ENCODE measurements at regions not wholly inside any gene's neighbourhood (a gene's known extent, or its start where the extent isn't known, plus 50 kb on each side); places are given as distances from the start of the nearest gene placed in this dataset.

DNA sequence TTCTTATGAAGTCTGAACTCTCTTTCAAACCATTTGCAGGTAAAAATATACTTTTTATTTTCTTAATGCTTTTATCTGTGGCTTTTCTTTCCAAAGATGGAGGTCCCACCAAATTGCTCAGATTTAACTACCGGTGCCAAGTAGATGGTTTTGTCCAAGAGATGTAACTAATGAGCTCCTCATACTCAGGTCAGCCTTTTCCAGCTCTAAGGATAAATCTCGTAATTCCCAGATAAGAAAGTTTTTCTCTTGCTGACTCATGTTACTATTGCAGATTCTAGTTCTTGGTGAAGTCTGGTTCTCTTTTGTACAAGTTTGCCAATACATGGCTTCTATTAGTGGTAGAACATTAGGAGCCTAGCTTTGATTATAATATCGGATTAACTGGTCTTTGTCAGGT is 550.8 kb upstream of the ZNF804A start (continued):
- TF ChIP-seq, protein P1, sequence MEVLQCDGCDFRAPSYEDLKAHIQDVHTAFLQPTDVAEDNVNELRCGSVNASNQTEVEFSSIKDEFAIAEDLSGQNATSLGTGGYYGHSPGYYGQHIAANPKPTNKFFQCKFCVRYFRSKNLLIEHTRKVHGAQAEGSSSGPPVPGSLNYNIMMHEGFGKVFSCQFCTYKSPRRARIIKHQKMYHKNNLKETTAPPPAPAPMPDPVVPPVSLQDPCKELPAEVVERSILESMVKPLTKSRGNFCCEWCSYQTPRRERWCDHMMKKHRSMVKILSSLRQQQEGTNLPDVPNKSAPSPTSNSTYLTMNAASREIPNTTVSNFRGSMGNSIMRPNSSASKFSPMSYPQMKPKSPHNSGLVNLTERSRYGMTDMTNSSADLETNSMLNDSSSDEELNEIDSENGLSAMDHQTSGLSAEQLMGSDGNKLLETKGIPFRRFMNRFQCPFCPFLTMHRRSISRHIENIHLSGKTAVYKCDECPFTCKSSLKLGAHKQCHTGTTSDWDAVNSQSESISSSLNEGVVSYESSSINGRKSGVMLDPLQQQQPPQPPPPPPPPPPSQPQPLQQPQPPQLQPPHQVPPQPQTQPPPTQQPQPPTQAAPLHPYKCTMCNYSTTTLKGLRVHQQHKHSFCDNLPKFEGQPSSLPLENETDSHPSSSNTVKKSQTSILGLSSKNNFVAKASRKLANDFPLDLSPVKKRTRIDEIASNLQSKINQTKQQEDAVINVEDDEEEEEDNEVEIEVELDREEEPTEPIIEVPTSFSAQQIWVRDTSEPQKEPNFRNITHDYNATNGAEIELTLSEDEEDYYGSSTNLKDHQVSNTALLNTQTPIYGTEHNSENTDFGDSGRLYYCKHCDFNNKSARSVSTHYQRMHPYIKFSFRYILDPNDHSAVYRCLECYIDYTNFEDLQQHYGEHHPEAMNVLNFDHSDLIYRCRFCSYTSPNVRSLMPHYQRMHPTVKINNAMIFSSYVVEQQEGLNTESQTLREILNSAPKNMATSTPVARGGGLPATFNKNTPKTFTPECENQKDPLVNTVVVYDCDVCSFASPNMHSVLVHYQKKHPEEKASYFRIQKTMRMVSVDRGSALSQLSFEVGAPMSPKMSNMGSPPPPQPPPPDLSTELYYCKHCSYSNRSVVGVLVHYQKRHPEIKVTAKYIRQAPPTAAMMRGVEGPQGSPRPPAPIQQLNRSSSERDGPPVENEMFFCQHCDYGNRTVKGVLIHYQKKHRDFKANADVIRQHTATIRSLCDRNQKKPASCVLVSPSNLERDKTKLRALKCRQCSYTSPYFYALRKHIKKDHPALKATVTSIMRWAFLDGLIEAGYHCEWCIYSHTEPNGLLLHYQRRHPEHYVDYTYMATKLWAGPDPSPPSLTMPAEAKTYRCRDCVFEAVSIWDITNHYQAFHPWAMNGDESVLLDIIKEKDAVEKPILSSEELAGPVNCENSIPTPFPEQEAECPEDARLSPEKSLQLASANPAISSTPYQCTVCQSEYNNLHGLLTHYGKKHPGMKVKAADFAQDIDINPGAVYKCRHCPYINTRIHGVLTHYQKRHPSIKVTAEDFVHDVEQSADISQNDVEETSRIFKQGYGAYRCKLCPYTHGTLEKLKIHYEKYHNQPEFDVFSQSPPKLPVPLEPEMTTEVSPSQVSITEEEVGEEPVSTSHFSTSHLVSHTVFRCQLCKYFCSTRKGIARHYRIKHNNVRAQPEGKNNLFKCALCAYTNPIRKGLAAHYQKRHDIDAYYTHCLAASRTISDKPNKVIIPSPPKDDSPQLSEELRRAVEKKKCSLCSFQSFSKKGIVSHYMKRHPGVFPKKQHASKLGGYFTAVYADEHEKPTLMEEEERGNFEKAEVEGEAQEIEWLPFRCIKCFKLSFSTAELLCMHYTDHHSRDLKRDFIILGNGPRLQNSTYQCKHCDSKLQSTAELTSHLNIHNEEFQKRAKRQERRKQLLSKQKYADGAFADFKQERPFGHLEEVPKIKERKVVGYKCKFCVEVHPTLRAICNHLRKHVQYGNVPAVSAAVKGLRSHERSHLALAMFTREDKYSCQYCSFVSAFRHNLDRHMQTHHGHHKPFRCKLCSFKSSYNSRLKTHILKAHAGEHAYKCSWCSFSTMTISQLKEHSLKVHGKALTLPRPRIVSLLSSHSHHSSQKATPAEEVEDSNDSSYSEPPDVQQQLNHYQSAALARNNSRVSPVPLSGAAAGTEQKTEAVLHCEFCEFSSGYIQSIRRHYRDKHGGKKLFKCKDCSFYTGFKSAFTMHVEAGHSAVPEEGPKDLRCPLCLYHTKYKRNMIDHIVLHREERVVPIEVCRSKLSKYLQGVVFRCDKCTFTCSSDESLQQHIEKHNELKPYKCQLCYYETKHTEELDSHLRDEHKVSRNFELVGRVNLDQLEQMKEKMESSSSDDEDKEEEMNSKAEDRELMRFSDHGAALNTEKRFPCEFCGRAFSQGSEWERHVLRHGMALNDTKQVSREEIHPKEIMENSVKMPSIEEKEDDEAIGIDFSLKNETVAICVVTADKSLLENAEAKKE (CRISPR knock-in tag; IDR thresholded peaks at IDR 0.05) = no peak
- TF ChIP-seq EZH2 (IDR thresholded peaks at IDR 0.05; ENCODE audit: low read depth, unreplicated experiment) (no peak), CREB1 (CRISPR knock-in tag; IDR thresholded peaks at IDR 0.05; ENCODE audit: low read depth) (no peak)

DNA sequence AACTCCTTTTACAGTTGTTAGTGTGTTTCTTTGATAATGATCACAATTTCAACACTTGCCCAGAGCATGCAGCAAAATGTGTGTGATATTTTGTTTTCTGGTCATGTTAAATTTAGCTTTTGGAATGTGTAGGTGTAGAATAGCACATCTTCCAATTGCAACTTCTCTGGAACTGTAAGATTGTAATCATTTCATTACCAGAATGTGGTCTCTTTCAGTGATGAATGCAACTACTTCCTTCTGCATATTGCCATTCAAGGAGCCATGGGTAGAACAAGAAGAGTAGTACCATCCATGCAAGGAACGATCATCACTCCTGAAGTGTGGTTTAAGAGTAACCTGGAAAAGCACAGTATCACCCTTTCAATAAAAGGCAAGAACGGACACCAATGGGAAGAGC is 548.8 kb upstream of the ZNF804A start:
- Histone ChIP-seq H3K4me1 (ENCODE audit: insufficient read depth) (no peaks in the 10 kb centered on the region), H3K9me2 (ENCODE audit: insufficient read depth) (no peaks in the 10 kb centered on the region), H3K79me2 (replicated peaks; ENCODE audit: insufficient read depth) (no peaks in the 10 kb centered on the region), H3K4me3 (no peak overlapping the region), H3F3A (replicated peaks; ENCODE audit: low read depth) (no peaks in the 10 kb centered on the region), H3K36me3 (ENCODE audit: insufficient read depth) (no peaks in the 10 kb centered on the region), H3K27me3 (ENCODE audit: insufficient read depth) (no peaks in the 10 kb centered on the region), H2AFZ (0 out of 2 replicates have a peak overlapping the region, but pooled peaks have one; percentile 35), H3K4me2 (no peak overlapping the region), H4K20me1 (replicated peaks; ENCODE audit: insufficient read depth) (no peaks in the 10 kb centered on the region), H3K27ac (ENCODE audit: low read depth) (no peak overlapping the region)
- DNase-seq (ENCODE audit: low spot score) (no peak), ATAC-seq (no peak)
- H3K9me3 Mint-ChIP-seq = no peaks in the 10 kb centered on the region
- H3K27ac Mint-ChIP-seq = no peak overlapping the region
- no peaks in the 10 kb centered on the region for H3K4me1 Mint-ChIP-seq
- H3K27me3 Mint-ChIP-seq (ENCODE audit: insufficient read depth, low read depth, poor library complexity) = no peaks in the 10 kb centered on the region
- no peak overlapping the region for H3K4me3 Mint-ChIP-seq
- no peaks in the 10 kb centered on the region for H3K36me3 Mint-ChIP-seq (ENCODE audit: low read depth)
- TF ChIP-seq STAT1 (IDR thresholded peaks at IDR 0.05; ENCODE audit: unreplicated experiment) (no peak), JUNB (IDR thresholded peaks at IDR 0.05; ENCODE audit: unreplicated experiment) (no peak), POLR2AphosphoS5 (IDR thresholded peaks at IDR 0.05; ENCODE audit: low read depth) (no peak), ZNF331 (CRISPR knock-in tag; IDR thresholded peaks at IDR 0.05; ENCODE audit: low read depth) (no peak), CREB1 (CRISPR knock-in tag; IDR thresholded peaks at IDR 0.05; ENCODE audit: low read depth) (no peak)
- TF ChIP-seq, protein P2, sequence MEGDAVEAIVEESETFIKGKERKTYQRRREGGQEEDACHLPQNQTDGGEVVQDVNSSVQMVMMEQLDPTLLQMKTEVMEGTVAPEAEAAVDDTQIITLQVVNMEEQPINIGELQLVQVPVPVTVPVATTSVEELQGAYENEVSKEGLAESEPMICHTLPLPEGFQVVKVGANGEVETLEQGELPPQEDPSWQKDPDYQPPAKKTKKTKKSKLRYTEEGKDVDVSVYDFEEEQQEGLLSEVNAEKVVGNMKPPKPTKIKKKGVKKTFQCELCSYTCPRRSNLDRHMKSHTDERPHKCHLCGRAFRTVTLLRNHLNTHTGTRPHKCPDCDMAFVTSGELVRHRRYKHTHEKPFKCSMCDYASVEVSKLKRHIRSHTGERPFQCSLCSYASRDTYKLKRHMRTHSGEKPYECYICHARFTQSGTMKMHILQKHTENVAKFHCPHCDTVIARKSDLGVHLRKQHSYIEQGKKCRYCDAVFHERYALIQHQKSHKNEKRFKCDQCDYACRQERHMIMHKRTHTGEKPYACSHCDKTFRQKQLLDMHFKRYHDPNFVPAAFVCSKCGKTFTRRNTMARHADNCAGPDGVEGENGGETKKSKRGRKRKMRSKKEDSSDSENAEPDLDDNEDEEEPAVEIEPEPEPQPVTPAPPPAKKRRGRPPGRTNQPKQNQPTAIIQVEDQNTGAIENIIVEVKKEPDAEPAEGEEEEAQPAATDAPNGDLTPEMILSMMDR (conservative IDR thresholded peaks at IDR 0.05; ENCODE audit: low read depth in 2 of 2) = no peak
- TF ChIP-seq, protein P1 (CRISPR knock-in tag; IDR thresholded peaks at IDR 0.05) = no peak

Measured in GM23338 (cell line).